NT2/D1 (cell line): ENCODE measurements at regions not wholly inside any gene's neighbourhood (a gene's known extent, or its start where the extent isn't known, plus 50 kb on each side); places are given as distances from the start of the nearest gene placed in this dataset.

Source experiments
- SUZ12 ChIP-seq: IDR thresholded peaks from 2 replicates; pipeline ENCODE4 v1.6.1; 2011; ENCODE audit not compliant: insufficient read length, insufficient read depth; ENCODE audit errors: extremely low read depth
- ZNF274 ChIP-seq: IDR thresholded peaks from 2 replicates; pipeline ENCODE4 v1.6.1; 2011; ENCODE audit warnings: mild to moderate bottlenecking, low read depth, low read length

DNA sequence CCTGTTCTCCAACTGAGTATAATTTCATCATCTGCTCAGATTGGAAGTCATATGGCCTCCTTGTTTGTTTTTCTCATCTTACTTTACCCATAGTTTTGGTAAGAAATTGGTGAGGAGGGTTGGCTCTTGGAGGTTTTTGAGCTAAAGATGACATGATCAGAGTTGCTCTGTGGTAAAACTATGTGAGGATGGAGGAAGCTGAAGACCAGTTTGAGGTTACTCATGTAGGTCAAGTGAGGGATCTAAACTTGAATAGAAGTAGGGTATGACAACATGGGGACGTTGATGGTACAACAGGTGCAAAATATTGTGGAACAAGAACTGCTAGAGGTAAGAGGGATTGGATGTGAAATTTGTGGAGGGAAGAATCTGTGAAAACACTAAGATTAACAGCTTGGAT is 87.7 kb upstream of the NEO1 start:
- no peak for TF ChIP-seq SUZ12
- TF ChIP-seq ZNF274, result no peak
